GM23338 (cell line): ENCODE measurements at regions not wholly inside any gene's neighbourhood (a gene's known extent, or its start where the extent isn't known, plus 50 kb on each side); places are given as distances from the start of the nearest gene placed in this dataset.

ENCODE experiments used
- ATAC-seq: fragments of 200-7000 bp; cut with Tn5 transposase; 3 replicates; pipeline ENCODE4 v1.9.1; 2020
- DNase-seq: peaks from one replicate; pipeline ENCODE4 v3.0.0-alpha.2; 2015; ENCODE audit warnings: low spot score
- H2AFZ ChIP-seq: fragments of 200-600 bp; sonication (generic); 2 replicates; pipeline ENCODE4 v1.8.0; 2016; ENCODE audit warnings: antibody characterized with exemption, mild to moderate bottlenecking, moderate library complexity
- H3F3A ChIP-seq: fragments of 200-600 bp; sonication (generic); replicated peaks from 2 replicates; pipeline ENCODE4 v1.8.0; 2017; ENCODE audit warnings: antibody characterized with exemption, mixed run types, low read depth
- H3K27ac ChIP-seq: fragments of 200-600 bp; sonication (generic); 2 replicates; pipeline ENCODE4 v1.6.1; 2016; ENCODE audit warnings: low read depth
- H3K27me3 ChIP-seq: fragments of 200-600 bp; sonication (generic); 2 replicates; pipeline ENCODE4 v1.8.0; 2016; ENCODE audit warnings: mild to moderate bottlenecking, mixed run types, moderate library complexity; ENCODE audit not compliant: insufficient read depth
- H3K36me3 ChIP-seq: fragments of 200-600 bp; sonication (generic); 2 replicates; pipeline ENCODE4 v1.8.0; 2016; ENCODE audit warnings: mild to moderate bottlenecking; ENCODE audit not compliant: insufficient read depth
- H3K4me1 ChIP-seq: fragments of 200-600 bp; sonication (generic); 2 replicates; pipeline ENCODE4 v1.8.0; 2016; ENCODE audit warnings: mild to moderate bottlenecking, moderate library complexity; ENCODE audit not compliant: insufficient read depth
- H3K4me2 ChIP-seq: fragments of 200-600 bp; sonication (generic); 2 replicates; pipeline ENCODE4 v1.7.1; 2017; ENCODE audit warnings: mixed run types
- H3K4me3 ChIP-seq: fragments of 200-600 bp; sonication (generic); 2 replicates; pipeline ENCODE4 v1.6.1; 2016; ENCODE audit warnings: mixed run types
- H3K79me2 ChIP-seq: fragments of 200-600 bp; sonication (generic); replicated peaks from 2 replicates; pipeline ENCODE4 v1.8.0; 2017; ENCODE audit warnings: mild to moderate bottlenecking; ENCODE audit not compliant: insufficient read depth
- H3K9me2 ChIP-seq: fragments of 200-600 bp; sonication (generic); 2 replicates; pipeline ENCODE4 v1.8.0; 2017; ENCODE audit not compliant: insufficient read depth
- H4K20me1 ChIP-seq: fragments of 200-600 bp; sonication (generic); replicated peaks from 2 replicates; pipeline ENCODE4 v1.8.0; 2017; ENCODE audit warnings: mild to moderate bottlenecking; ENCODE audit not compliant: insufficient read depth
- H3K27ac Mint-ChIP-seq: 2 replicates; pipeline ENCODE4 v1.8.0; 2020; ENCODE audit warnings: inconsistent platforms, mild to moderate bottlenecking, moderate library complexity, mixed read lengths
- H3K27me3 Mint-ChIP-seq: 3 replicates; pipeline ENCODE4 v1.8.0; 2022; ENCODE audit warnings: low read depth, mild to moderate bottlenecking, moderate library complexity, mixed read lengths, inconsistent platforms; ENCODE audit not compliant: insufficient read depth, poor library complexity
- H3K36me3 Mint-ChIP-seq: 3 replicates; pipeline ENCODE4 v1.8.0; 2021; ENCODE audit warnings: low read depth, mild to moderate bottlenecking, inconsistent platforms, moderate library complexity, mixed read lengths
- H3K4me1 Mint-ChIP-seq: 3 replicates; pipeline ENCODE4 v1.8.0; 2020; ENCODE audit warnings: mild to moderate bottlenecking, inconsistent platforms, mixed read lengths
- H3K4me3 Mint-ChIP-seq: 3 replicates; pipeline ENCODE4 v1.8.0; 2021; ENCODE audit warnings: moderate library complexity, mild to moderate bottlenecking, inconsistent platforms, mixed read lengths
- H3K9me3 Mint-ChIP-seq: 3 replicates; pipeline ENCODE4 v1.8.0; 2020; ENCODE audit warnings: moderate library complexity, mild to moderate bottlenecking, inconsistent platforms, mixed read lengths
- CREB1 ChIP-seq: fragments of 250-450 bp; sonication (Bioruptor Pico); IDR thresholded peaks from 2 replicates; pipeline ENCODE4 v1.5.0; 2020; ENCODE audit warnings: low read depth, mild to moderate bottlenecking, moderate library complexity
- CTCF ChIP-seq, 2 experiments: fragments of 200-600 bp in 1 of 2; sonication (generic) in 1 of 2; conservative IDR thresholded peaks; 2 replicates each; pipeline versions ENCODE4 v1.5.1 to v1.6.1; 2016 to 2017; ENCODE audit warnings: antibody characterized with exemption in 2 of 2, low read depth in 2 of 2, mild to moderate bottlenecking in 2 of 2, moderate library complexity in 1 of 2
- ETS1 ChIP-seq: IDR thresholded peaks from 2 replicates; pipeline ENCODE4 v1.6.1; 2016; ENCODE audit warnings: antibody characterized with exemption
- EZH2phosphoT487 ChIP-seq: fragments of 200-600 bp; sonication (generic); IDR thresholded peaks from one replicate; pipeline ENCODE4 v1.8.1; 2018; ENCODE audit warnings: antibody characterized with exemption; ENCODE audit not compliant: unreplicated experiment
- JUNB ChIP-seq: IDR thresholded peaks from one replicate; pipeline ENCODE4 v1.6.1; 2016; ENCODE audit warnings: antibody characterized with exemption; ENCODE audit not compliant: unreplicated experiment
- NANOG ChIP-seq: IDR thresholded peaks from 2 replicates; pipeline ENCODE4 v1.6.1; 2016; ENCODE audit warnings: antibody characterized with exemption, borderline replicate concordance
- POLR2AphosphoS5 ChIP-seq: IDR thresholded peaks from 2 replicates; pipeline ENCODE4 v1.6.1; 2016; ENCODE audit warnings: antibody characterized with exemption, low read depth
- STAT1 ChIP-seq: IDR thresholded peaks from one replicate; pipeline ENCODE4 v1.6.1; 2016; ENCODE audit warnings: antibody characterized with exemption; ENCODE audit not compliant: unreplicated experiment
- ZNF114 ChIP-seq: fragments of 250-450 bp; sonication (Bioruptor Pico); IDR thresholded peaks from 2 replicates; pipeline ENCODE4 v1.5.0; 2020; ENCODE audit warnings: mild to moderate bottlenecking, moderate library complexity
- ZNF331 ChIP-seq: fragments of 250-450 bp; sonication (Bioruptor Pico); IDR thresholded peaks from 2 replicates; pipeline ENCODE4 v1.5.0; 2020; ENCODE audit warnings: low read depth, mild to moderate bottlenecking, moderate library complexity
- TF ChIP-seq, protein P1 (sequence below): fragments of 250-450 bp; sonication (Bioruptor Pico); IDR thresholded peaks from 2 replicates; pipeline ENCODE4 v1.5.0; 2020; ENCODE audit warnings: mild to moderate bottlenecking, moderate library complexity
- TF ChIP-seq, protein P2 (sequence below): IDR thresholded peaks from one replicate; pipeline ENCODE4 v1.6.1; 2018; ENCODE audit warnings: antibody characterized with exemption; ENCODE audit not compliant: unreplicated experiment

DNA sequence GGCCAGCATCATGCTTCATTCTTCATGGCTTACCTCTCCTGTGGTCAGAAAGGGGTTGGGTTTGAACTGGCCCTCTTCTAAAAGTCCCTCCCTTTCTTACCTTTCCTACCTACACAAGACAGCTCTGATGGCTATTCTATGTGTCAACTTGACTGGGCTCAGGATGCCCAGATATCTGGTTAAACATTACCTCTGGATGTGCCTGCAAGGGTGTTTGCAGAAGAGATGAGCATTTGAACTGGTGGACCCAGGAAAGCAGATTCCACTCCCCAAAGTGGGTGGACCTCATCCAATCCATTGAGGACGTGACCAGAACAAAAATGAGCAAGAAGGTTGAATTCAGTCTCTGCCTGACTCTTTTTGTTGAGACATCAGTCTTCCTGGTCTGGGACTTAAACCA lies 79.0 kb upstream of the TCF7L2 start:
- Histone ChIP-seq H2AFZ (no peak overlapping the region), H3F3A (no peaks in the 10 kb centered on the region), H4K20me1 (no peaks in the 10 kb centered on the region), H3K27ac (no peak overlapping the region), H3K79me2 (no peaks in the 10 kb centered on the region), H3K4me1 (peaks cover 10% of the 10 kb centered on the region), H3K4me2 (no peak overlapping the region), H3K36me3 (no peaks in the 10 kb centered on the region), H3K4me3 (no peak overlapping the region), H3K27me3 (no peaks in the 10 kb centered on the region), H3K9me2 (peaks cover 5% of the 10 kb centered on the region; the same call in 1 of the 2 replicates)
- Mint-ChIP-seq H3K9me3 (peaks cover 17% of the 10 kb centered on the region), H3K36me3 (peaks cover 16% of the 10 kb centered on the region; the same call in 2 of the 3 replicates), H3K4me3 (no peak overlapping the region), H3K27me3 (no peaks in the 10 kb centered on the region), H3K27ac (no peak overlapping the region), H3K4me1 (peaks cover 7% of the 10 kb centered on the region; the same call in 2 of the 3 replicates)
- TF ChIP-seq, protein P1, sequence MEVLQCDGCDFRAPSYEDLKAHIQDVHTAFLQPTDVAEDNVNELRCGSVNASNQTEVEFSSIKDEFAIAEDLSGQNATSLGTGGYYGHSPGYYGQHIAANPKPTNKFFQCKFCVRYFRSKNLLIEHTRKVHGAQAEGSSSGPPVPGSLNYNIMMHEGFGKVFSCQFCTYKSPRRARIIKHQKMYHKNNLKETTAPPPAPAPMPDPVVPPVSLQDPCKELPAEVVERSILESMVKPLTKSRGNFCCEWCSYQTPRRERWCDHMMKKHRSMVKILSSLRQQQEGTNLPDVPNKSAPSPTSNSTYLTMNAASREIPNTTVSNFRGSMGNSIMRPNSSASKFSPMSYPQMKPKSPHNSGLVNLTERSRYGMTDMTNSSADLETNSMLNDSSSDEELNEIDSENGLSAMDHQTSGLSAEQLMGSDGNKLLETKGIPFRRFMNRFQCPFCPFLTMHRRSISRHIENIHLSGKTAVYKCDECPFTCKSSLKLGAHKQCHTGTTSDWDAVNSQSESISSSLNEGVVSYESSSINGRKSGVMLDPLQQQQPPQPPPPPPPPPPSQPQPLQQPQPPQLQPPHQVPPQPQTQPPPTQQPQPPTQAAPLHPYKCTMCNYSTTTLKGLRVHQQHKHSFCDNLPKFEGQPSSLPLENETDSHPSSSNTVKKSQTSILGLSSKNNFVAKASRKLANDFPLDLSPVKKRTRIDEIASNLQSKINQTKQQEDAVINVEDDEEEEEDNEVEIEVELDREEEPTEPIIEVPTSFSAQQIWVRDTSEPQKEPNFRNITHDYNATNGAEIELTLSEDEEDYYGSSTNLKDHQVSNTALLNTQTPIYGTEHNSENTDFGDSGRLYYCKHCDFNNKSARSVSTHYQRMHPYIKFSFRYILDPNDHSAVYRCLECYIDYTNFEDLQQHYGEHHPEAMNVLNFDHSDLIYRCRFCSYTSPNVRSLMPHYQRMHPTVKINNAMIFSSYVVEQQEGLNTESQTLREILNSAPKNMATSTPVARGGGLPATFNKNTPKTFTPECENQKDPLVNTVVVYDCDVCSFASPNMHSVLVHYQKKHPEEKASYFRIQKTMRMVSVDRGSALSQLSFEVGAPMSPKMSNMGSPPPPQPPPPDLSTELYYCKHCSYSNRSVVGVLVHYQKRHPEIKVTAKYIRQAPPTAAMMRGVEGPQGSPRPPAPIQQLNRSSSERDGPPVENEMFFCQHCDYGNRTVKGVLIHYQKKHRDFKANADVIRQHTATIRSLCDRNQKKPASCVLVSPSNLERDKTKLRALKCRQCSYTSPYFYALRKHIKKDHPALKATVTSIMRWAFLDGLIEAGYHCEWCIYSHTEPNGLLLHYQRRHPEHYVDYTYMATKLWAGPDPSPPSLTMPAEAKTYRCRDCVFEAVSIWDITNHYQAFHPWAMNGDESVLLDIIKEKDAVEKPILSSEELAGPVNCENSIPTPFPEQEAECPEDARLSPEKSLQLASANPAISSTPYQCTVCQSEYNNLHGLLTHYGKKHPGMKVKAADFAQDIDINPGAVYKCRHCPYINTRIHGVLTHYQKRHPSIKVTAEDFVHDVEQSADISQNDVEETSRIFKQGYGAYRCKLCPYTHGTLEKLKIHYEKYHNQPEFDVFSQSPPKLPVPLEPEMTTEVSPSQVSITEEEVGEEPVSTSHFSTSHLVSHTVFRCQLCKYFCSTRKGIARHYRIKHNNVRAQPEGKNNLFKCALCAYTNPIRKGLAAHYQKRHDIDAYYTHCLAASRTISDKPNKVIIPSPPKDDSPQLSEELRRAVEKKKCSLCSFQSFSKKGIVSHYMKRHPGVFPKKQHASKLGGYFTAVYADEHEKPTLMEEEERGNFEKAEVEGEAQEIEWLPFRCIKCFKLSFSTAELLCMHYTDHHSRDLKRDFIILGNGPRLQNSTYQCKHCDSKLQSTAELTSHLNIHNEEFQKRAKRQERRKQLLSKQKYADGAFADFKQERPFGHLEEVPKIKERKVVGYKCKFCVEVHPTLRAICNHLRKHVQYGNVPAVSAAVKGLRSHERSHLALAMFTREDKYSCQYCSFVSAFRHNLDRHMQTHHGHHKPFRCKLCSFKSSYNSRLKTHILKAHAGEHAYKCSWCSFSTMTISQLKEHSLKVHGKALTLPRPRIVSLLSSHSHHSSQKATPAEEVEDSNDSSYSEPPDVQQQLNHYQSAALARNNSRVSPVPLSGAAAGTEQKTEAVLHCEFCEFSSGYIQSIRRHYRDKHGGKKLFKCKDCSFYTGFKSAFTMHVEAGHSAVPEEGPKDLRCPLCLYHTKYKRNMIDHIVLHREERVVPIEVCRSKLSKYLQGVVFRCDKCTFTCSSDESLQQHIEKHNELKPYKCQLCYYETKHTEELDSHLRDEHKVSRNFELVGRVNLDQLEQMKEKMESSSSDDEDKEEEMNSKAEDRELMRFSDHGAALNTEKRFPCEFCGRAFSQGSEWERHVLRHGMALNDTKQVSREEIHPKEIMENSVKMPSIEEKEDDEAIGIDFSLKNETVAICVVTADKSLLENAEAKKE: no peak
- TF ChIP-seq ETS1 (no peak), ZNF114 (no peak), CREB1 (CRISPR knock-in tag) (no peak), EZH2phosphoT487 (no peak), NANOG (no peak), JUNB (no peak), POLR2AphosphoS5 (no peak), STAT1 (no peak), ZNF331 (no peak), CTCF (conservative IDR thresholded peaks at IDR 0.05; ENCODE audit: low read depth in 2 of 2) (no peak)
- TF ChIP-seq, protein P2, sequence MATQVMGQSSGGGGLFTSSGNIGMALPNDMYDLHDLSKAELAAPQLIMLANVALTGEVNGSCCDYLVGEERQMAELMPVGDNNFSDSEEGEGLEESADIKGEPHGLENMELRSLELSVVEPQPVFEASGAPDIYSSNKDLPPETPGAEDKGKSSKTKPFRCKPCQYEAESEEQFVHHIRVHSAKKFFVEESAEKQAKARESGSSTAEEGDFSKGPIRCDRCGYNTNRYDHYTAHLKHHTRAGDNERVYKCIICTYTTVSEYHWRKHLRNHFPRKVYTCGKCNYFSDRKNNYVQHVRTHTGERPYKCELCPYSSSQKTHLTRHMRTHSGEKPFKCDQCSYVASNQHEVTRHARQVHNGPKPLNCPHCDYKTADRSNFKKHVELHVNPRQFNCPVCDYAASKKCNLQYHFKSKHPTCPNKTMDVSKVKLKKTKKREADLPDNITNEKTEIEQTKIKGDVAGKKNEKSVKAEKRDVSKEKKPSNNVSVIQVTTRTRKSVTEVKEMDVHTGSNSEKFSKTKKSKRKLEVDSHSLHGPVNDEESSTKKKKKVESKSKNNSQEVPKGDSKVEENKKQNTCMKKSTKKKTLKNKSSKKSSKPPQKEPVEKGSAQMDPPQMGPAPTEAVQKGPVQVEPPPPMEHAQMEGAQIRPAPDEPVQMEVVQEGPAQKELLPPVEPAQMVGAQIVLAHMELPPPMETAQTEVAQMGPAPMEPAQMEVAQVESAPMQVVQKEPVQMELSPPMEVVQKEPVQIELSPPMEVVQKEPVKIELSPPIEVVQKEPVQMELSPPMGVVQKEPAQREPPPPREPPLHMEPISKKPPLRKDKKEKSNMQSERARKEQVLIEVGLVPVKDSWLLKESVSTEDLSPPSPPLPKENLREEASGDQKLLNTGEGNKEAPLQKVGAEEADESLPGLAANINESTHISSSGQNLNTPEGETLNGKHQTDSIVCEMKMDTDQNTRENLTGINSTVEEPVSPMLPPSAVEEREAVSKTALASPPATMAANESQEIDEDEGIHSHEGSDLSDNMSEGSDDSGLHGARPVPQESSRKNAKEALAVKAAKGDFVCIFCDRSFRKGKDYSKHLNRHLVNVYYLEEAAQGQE: no peak
- no peak for DNase-seq
- ATAC-seq: no peak
